ENCODE measurements at regions not wholly inside any gene's neighbourhood (a gene's known extent, or its start where the extent isn't known, plus 50 kb on each side); places are given as distances from the start of the nearest gene placed in this dataset.
"Not testable (repeated sequence)": the region's sequence is repeated elsewhere in the genome, so short reads cannot be mapped to it uniquely, and the experiment has no call there.

DNA sequence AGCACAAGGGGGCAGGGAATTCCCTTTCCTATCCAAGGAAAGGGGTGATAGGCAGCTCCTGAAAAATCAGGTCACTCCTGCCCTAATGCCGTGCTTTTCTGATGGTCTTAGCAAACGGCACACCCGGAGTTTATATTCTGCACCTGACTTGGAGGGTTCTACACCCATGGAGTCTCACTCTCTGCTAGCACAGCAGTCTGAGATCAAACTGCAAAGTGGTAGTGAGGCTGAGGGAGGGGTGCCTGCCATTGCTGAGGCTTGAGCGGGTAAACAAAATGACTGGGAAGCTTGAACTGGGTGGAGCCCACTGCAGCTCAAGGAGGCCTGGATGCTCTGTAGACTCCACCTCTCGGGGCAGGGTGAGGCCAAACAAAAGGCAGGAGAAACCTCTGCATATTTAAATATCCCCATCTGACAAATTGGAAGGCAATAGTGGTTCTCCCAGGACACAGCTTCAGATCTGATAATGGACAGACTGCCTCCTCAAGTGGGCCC lies 194.7 kb downstream of the OR4A47 start:
- CTCF ChIA-PET, result no interaction called here
- ATAC-seq (no peak), DNase-seq (ENCODE audit: low spot score) (no peak)
- Mint-ChIP-seq H3K4me3 (no peak overlapping the region), H3K27me3 (ENCODE audit: low read depth) (peaks cover 11% of the 10 kb centered on the region), H3K36me3 (peaks cover 82% of the 10 kb centered on the region), H3K4me1 (no peaks in the 10 kb centered on the region), H3K27ac (no peak overlapping the region), H3K9me3 (peaks cover 86% of the 10 kb centered on the region)
- no peak for TF ChIP-seq TCF7 (CRISPR knock-in tag; IDR thresholded peaks at IDR 0.05; ENCODE audit: low read depth)
- TF ChIP-seq HMGA2 (CRISPR knock-in tag; IDR thresholded peaks at IDR 0.05), result no peak
- no peak for TF ChIP-seq RORB (CRISPR knock-in tag; IDR thresholded peaks at IDR 0.05)
- no peak for TF ChIP-seq ZSCAN18 (CRISPR knock-in tag; IDR thresholded peaks at IDR 0.05)
- no peak for TF ChIP-seq PREB (CRISPR knock-in tag; IDR thresholded peaks at IDR 0.05; ENCODE audit: borderline replicate concordance)
- no peak for TF ChIP-seq USF2 (CRISPR knock-in tag; IDR thresholded peaks at IDR 0.05)
- TF ChIP-seq ETV6 (CRISPR knock-in tag; IDR thresholded peaks at IDR 0.05), result no peak
- no peak for TF ChIP-seq OVOL2 (CRISPR knock-in tag; IDR thresholded peaks at IDR 0.05; ENCODE audit: borderline replicate concordance)
- no peak for TF ChIP-seq ZNF121 (CRISPR knock-in tag; IDR thresholded peaks at IDR 0.05)
- no peak for TF ChIP-seq NR3C1 (CRISPR knock-in tag; conservative IDR thresholded peaks at IDR 0.05; ENCODE audit: low read depth)
- TF ChIP-seq, protein P1, sequence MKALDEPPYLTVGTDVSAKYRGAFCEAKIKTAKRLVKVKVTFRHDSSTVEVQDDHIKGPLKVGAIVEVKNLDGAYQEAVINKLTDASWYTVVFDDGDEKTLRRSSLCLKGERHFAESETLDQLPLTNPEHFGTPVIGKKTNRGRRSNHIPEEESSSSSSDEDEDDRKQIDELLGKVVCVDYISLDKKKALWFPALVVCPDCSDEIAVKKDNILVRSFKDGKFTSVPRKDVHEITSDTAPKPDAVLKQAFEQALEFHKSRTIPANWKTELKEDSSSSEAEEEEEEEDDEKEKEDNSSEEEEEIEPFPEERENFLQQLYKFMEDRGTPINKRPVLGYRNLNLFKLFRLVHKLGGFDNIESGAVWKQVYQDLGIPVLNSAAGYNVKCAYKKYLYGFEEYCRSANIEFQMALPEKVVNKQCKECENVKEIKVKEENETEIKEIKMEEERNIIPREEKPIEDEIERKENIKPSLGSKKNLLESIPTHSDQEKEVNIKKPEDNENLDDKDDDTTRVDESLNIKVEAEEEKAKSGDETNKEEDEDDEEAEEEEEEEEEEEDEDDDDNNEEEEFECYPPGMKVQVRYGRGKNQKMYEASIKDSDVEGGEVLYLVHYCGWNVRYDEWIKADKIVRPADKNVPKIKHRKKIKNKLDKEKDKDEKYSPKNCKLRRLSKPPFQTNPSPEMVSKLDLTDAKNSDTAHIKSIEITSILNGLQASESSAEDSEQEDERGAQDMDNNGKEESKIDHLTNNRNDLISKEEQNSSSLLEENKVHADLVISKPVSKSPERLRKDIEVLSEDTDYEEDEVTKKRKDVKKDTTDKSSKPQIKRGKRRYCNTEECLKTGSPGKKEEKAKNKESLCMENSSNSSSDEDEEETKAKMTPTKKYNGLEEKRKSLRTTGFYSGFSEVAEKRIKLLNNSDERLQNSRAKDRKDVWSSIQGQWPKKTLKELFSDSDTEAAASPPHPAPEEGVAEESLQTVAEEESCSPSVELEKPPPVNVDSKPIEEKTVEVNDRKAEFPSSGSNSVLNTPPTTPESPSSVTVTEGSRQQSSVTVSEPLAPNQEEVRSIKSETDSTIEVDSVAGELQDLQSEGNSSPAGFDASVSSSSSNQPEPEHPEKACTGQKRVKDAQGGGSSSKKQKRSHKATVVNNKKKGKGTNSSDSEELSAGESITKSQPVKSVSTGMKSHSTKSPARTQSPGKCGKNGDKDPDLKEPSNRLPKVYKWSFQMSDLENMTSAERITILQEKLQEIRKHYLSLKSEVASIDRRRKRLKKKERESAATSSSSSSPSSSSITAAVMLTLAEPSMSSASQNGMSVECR (CRISPR knock-in tag; IDR thresholded peaks at IDR 0.05; ENCODE audit: borderline replicate concordance), result no peak
- TF ChIP-seq ZNF396 (CRISPR knock-in tag; IDR thresholded peaks at IDR 0.05; ENCODE audit: borderline replicate concordance), result no peak
- no peak for TF ChIP-seq NR1H2 (CRISPR knock-in tag; IDR thresholded peaks at IDR 0.05)
- no peak for TF ChIP-seq SP1 (CRISPR knock-in tag; conservative IDR thresholded peaks at IDR 0.05)
- no peak for TF ChIP-seq CREM (CRISPR knock-in tag; IDR thresholded peaks at IDR 0.05)
- POLR2A ChIA-PET, result no interaction called here

GRCh38 chr11:48729503-48729902 lies 240.9 kb downstream of the OR4A47 start:
- DNase-seq (ENCODE audit: low spot score); CTCF ChIA-PET; H3K27ac Mint-ChIP-seq; H3K27me3 Mint-ChIP-seq (ENCODE audit: low read depth); POLR2A ChIA-PET; H3K4me1 Mint-ChIP-seq; ATAC-seq; H3K4me3 Mint-ChIP-seq: not testable (repeated sequence)
- peaks cover 85% of the 10 kb centered on the region for H3K36me3 Mint-ChIP-seq
- peaks cover 78% of the 10 kb centered on the region for H3K9me3 Mint-ChIP-seq

DNA sequence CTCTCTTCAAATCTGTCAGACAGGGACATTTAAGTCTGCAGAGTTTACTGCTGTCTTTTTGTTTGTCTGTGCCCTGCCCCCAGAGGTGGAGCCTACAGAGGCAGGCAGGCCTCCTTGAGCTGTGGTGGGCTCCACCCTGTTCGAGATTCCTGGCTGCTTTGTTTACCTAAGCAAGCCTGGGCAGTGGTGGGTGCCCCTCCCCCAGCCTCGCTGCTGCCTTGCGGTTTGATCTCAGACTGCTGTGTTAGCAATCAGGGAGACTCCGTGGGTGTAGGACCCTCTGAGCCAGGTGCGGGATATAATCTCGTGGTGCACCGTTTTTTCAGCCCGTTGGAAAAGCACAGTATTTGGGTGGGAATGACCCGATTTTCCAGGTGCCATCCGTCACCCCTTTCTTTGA lies 233.6 kb downstream of the TRIM51G start:
- CTCF ChIA-PET, H3K27ac Mint-ChIP-seq, POLR2A ChIA-PET: not testable (repeated sequence)

More for the DNA sequence above, 233.6 kb downstream of the TRIM51G start:
- H3K27me3 Mint-ChIP-seq (ENCODE audit: low read depth); H3K4me1 Mint-ChIP-seq; H3K4me3 Mint-ChIP-seq; ATAC-seq; DNase-seq (ENCODE audit: low spot score): not testable (repeated sequence)
- peaks cover 36% of the 10 kb centered on the region for H3K9me3 Mint-ChIP-seq
- peaks cover 35% of the 10 kb centered on the region for H3K36me3 Mint-ChIP-seq

Data from WTC11 (cell line).